Colonic mucosa (tissue), 4 donors: ENCODE measurements at regions not wholly inside any gene's neighbourhood (a gene's known extent, or its start where the extent isn't known, plus 50 kb on each side); places are given as distances from the start of the nearest gene placed in this dataset.
"Not testable (repeated sequence)": the region's sequence is repeated elsewhere in the genome, so short reads cannot be mapped to it uniquely, and the experiment has no call there.

Source experiments
- DNase-seq: peaks from one replicate; pipeline ENCODE4 v3.0.0-alpha.2; 2020
- H3K27ac ChIP-seq: fragments of 200-600 bp; one replicate; pipeline ENCODE4 v1.8.0; 2021
- H3K27me3 ChIP-seq: fragments of 200-600 bp; one replicate; pipeline ENCODE4 v1.8.0; 2021
- H3K36me3 ChIP-seq: fragments of 200-600 bp; one replicate; pipeline ENCODE4 v1.8.0; 2021
- H3K4me1 ChIP-seq: fragments of 200-600 bp; one replicate; pipeline ENCODE4 v1.8.0; 2021; ENCODE audit warnings: mild to moderate bottlenecking
- H3K4me3 ChIP-seq: fragments of 200-600 bp; one replicate; pipeline ENCODE4 v1.8.0; 2021
- H3K9ac ChIP-seq, 2 donors: one replicate each; pipeline ENCODE4 v1.7.0; 2013; ENCODE audit warnings: control low read depth in 2 of 2, low read depth in 2 of 2, low read length in 2 of 2
- H3K9me3 ChIP-seq: fragments of 200-600 bp; one replicate; pipeline ENCODE4 v1.8.0; 2021
- intact Hi-C: fragments of 100-400 bp; cut with DNase I; formaldehyde crosslinking; loops from one replicate; pipeline ENCODE4 v1.14.1; 2022
- TF ChIP-seq, protein P1 (sequence below): fragments of 200-600 bp; IDR thresholded peaks from one replicate; pipeline ENCODE4 v1.8.0; 2022; ENCODE audit warnings: antibody characterized with exemption, mild to moderate bottlenecking
- donor health status: healthy.
- donor health status: DM: no; HTN: no; CAD: no.
- donor health status: DM: no; HTN: no; CAD: no.

DNA sequence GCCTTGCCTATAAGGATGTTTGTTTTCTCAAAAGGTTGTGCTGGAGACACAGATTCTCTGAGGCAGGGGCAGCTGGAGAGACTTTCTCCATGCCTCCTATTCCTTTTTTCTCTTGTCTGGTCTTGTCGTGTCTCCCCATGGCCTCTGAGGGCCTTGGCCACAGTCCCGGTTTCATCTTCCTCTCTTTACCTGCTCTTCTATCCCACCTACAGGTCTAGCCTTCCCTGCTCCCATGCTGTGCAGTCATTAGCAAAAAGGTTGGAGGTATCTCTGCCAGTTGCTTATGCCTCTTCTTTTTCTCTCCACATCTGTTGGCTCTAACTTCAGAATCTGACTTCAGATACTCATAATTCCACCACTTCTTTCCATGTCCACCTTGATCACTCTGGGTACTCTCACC, 191.1 kb downstream of the IL20RB start:
- H3K4me1 ChIP-seq = no peaks in the 10 kb centered on the region
- no peak overlapping the region for H3K4me3 ChIP-seq
- H3K9me3 ChIP-seq = no peaks in the 10 kb centered on the region
- H3K36me3 ChIP-seq = no peaks in the 10 kb centered on the region
- H3K27ac ChIP-seq = no peak overlapping the region
- no peak overlapping the region for H3K9ac ChIP-seq
- no peaks in the 10 kb centered on the region for H3K27me3 ChIP-seq
- TF ChIP-seq, protein P1, sequence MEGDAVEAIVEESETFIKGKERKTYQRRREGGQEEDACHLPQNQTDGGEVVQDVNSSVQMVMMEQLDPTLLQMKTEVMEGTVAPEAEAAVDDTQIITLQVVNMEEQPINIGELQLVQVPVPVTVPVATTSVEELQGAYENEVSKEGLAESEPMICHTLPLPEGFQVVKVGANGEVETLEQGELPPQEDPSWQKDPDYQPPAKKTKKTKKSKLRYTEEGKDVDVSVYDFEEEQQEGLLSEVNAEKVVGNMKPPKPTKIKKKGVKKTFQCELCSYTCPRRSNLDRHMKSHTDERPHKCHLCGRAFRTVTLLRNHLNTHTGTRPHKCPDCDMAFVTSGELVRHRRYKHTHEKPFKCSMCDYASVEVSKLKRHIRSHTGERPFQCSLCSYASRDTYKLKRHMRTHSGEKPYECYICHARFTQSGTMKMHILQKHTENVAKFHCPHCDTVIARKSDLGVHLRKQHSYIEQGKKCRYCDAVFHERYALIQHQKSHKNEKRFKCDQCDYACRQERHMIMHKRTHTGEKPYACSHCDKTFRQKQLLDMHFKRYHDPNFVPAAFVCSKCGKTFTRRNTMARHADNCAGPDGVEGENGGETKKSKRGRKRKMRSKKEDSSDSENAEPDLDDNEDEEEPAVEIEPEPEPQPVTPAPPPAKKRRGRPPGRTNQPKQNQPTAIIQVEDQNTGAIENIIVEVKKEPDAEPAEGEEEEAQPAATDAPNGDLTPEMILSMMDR = no peak
- intact Hi-C loops = no loop called here
- DNase-seq = no peak

DNA sequence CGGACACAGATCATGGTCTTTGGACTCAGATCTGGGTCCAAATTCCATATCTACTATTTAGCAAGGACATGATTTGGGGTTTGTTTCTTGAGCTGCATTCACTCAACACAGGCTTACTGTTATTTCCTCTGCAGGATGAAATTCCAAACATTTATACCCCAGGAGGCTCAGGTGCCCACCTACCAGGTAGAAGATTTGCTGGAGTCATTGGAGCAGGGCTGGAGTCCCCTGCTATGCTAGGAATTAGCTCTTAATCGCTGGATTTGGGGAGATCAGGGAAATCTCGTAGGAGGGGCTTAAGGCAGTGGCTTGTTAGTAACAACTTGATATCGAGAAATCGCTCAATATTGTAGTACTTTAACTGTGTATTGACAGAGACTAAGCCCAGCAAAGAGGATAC, 193.0 kb downstream of the IL20RB start:
- no peaks in the 10 kb centered on the region for H3K27me3 ChIP-seq
- H3K4me3 ChIP-seq = no peak overlapping the region
- H3K27ac ChIP-seq = no peak overlapping the region
- no peak overlapping the region for H3K9ac ChIP-seq
- no peaks in the 10 kb centered on the region for H3K36me3 ChIP-seq
- TF ChIP-seq, protein P1 = no peak
- no peak for DNase-seq
- H3K9me3 ChIP-seq = no peaks in the 10 kb centered on the region
- no peaks in the 10 kb centered on the region for H3K4me1 ChIP-seq
- intact Hi-C loops = no loop called here

DNA sequence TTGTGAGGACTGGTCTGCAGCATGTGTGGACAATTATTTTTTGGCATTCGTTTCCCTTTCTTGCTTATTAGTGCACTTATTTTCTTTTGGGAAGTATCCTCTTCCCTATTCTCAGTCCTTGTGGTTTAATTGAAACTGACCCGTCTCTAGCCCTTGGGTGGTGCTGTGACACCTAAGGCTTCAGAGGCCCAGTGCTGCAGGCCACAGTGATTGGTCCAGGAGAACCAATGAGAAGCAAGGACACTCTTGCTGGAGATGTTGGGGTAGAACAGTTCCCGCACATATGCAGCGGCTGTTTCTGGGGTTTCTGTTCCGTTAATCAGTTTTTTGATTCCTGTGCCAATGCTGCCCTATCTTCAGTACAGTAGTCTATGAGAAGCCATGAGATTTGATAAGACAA, 195.3 kb downstream of the IL20RB start:
- H3K36me3 ChIP-seq, H3K27me3 ChIP-seq, H3K4me3 ChIP-seq, intact Hi-C loops, DNase-seq, H3K9ac ChIP-seq, H3K9me3 ChIP-seq, H3K27ac ChIP-seq, H3K4me1 ChIP-seq: not testable (repeated sequence)

DNA sequence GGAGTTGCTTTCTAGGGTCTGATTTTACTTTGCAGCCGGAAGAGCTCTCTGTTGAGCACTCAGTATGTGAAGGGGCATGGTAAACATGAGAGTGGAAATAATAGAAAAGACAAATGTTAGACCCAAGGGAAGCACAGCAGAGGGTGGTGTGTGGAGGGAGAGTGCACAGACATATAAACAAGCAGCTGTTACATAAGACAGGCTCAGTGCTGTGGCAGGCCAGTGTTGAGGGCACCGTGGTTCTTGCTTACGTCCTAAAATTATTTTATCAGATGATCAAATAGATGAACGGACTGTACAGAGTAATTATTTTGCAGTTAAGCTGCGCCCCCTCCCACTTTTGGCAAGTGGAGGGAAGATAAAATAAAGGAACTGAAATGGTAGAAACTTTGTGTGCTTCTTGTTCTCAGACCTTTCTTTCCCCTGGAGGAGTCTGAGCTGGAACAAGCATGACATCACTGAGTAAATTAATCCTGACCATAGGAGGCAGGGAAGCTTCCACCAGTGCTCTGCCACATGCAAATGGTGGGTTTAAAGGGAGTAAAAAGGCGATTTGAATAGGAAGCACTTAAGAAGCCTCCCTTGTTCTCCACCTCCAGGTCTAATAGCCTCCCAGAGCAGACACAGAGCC, 205.6 kb downstream of the IL20RB start:
- DNase-seq = no peak
- Histone ChIP-seq H3K9me3 (no peaks in the 10 kb centered on the region), H3K36me3 (no peaks in the 10 kb centered on the region), H3K9ac (no peak overlapping the region), H3K4me3 (no peak overlapping the region), H3K27ac (no peak overlapping the region), H3K4me1 (no peaks in the 10 kb centered on the region), H3K27me3 (no peaks in the 10 kb centered on the region)
- TF ChIP-seq, protein P1 = no peak
- intact Hi-C loops = no loop called here

DNA sequence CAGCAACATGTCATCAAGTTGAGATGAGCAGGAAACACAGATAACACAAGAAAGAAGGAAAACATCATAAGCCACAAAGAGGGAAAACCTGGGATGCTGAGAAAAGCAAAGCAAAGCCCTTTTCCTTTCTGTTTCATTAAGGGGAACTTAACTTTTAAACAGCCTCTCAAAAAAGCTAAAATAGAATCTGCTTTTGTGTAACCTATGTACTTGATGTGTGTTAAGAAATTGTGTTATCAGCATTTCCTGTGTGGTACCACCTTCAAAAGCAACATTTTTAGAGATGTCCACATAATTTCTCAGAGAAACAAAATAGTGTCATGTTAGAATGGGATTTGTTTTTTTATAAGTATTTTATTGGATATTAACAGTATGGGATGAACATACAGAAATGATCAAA, 206.2 kb downstream of the IL20RB start:
- no peaks in the 10 kb centered on the region for H3K9me3 ChIP-seq
- H3K4me3 ChIP-seq = no peak overlapping the region
- DNase-seq = no peak
- H3K4me1 ChIP-seq = no peaks in the 10 kb centered on the region
- H3K36me3 ChIP-seq = no peaks in the 10 kb centered on the region
- no peaks in the 10 kb centered on the region for H3K27me3 ChIP-seq
- no peak overlapping the region for H3K9ac ChIP-seq
- TF ChIP-seq, protein P1 = no peak
- H3K27ac ChIP-seq = no peak overlapping the region
- intact Hi-C loops = no loop called here

DNA sequence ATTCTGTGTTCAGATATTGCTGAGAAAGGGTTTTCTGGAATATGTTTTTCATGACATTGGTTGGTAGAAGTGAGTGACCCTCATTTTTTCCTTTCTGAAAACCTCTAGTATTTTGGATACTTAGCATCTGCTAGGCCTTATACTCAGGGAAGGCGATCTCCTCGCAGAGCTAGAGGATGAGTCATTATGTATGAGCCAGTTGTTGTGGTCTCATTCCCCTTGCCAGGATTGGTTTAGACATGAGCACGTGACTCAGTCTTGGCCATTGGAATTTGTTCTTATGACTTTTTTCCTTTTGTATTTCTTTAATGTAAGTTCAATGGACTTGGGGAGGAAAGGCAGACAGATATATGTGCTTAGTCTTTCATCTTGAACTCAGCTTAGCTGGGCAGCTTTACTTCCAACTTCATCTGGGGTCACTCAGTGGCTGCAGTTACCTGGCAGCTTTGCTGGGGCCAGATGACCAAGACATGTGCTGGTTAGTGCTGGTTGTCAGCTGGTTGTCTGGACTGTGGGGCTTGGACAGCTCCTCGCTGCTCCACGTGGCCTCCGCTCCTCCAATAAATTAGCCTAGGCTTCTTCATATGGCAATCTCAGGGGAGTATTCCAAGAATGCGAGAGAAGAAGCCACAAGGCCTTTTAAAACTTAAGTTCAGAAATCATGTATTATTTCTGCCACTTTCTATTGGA, 207.5 kb downstream of the IL20RB start:
- intact Hi-C loops = no loop called here
- H3K36me3 ChIP-seq = no peaks in the 10 kb centered on the region
- H3K4me1 ChIP-seq = no peaks in the 10 kb centered on the region
- no peaks in the 10 kb centered on the region for H3K9me3 ChIP-seq
- no peak for DNase-seq
- no peak overlapping the region for H3K27ac ChIP-seq
- no peak overlapping the region for H3K9ac ChIP-seq
- H3K27me3 ChIP-seq = no peaks in the 10 kb centered on the region
- TF ChIP-seq, protein P1 = no peak
- no peak overlapping the region for H3K4me3 ChIP-seq
